ENCODE measurements at regions not wholly inside any gene's neighbourhood (a gene's known extent, or its start where the extent isn't known, plus 50 kb on each side); places are given as distances from the start of the nearest gene placed in this dataset.

DNA sequence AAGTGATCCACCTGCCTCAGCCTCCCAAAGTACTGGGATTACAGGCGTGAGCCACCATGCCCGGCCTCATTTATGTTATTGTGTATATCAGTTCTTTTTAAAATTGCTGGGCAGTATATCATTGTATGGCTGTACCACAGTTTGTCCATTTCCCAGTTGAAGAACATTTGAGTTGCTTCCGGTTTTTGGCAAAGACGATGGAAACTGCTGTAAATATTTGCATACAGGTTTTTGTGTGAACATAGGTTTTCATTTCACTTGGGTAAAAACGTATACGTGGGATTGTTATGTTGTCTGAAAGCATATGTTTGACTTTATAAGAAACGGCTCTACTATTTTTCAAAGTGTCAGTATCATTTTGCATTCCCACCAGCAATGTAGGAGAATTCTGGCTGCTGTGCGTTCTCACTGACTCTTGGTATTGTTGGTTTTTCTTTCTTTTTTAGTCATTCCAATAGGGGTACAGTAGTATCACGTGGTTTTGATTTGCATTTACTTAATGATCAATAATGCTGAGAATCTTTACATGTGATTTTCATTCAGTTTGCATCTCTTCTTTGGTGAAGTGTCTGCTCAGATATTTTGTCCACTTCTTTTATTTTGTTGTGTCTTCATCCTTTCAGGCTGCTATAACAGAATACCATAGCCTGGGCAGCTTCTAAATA, 63.2 kb upstream of the GOT2 start:
- DNase-seq (ENCODE audit: low read depth, low spot score) = no peak
- no peaks in the 10 kb centered on the region for H3K27me3 ChIP-seq (replicated peaks in 1 of 2; ENCODE audit: control insufficient read depth in 2 of 2, insufficient read depth in 2 of 2, low read length in 1 of 2)
- BruUV-seq (replicated peaks) = no TSS peak
- no peaks in the 10 kb centered on the region for H3K4me1 ChIP-seq (ENCODE audit: control insufficient read depth, insufficient read depth, low read length)
- in situ Hi-C loops (cut with MboI) (no loop called here), intact Hi-C loops (cut with micrococcal nuclease; ENCODE audit: unreplicated experiment) (no loop called here)
- H3K36me3 ChIP-seq (ENCODE audit: control insufficient read depth in 2 of 2, insufficient read depth in 2 of 2, low read length in 1 of 2) = no peaks in the 10 kb centered on the region
- ChIA-PET SMC1A (ENCODE audit: uncharacterized antibody, unreplicated experiment) (no interaction called here), CTCF (no interaction called here), RAD21 (ENCODE audit: unreplicated experiment) (no interaction called here), POLR2A (no interaction called here)
- H2AFZ ChIP-seq (ENCODE audit: control insufficient read depth, low read depth, low read length) = no peak overlapping the region
- no peak overlapping the region for H3K4me2 ChIP-seq (ENCODE audit: control insufficient read depth, insufficient read depth)
- no peaks in the 10 kb centered on the region for H3K9me3 ChIP-seq (replicated peaks; ENCODE audit: control insufficient read depth, insufficient read depth, low read length)
- no peak for FAIRE-seq
- TF ChIP-seq RAD51 (IDR thresholded peaks at IDR 0.05) = peak; percentile 65
- TF ChIP-seq TBL1XR1 (IDR thresholded peaks at IDR 0.05; ENCODE audit: low read depth, low read length) = no peak
- TF ChIP-seq, protein P1, sequence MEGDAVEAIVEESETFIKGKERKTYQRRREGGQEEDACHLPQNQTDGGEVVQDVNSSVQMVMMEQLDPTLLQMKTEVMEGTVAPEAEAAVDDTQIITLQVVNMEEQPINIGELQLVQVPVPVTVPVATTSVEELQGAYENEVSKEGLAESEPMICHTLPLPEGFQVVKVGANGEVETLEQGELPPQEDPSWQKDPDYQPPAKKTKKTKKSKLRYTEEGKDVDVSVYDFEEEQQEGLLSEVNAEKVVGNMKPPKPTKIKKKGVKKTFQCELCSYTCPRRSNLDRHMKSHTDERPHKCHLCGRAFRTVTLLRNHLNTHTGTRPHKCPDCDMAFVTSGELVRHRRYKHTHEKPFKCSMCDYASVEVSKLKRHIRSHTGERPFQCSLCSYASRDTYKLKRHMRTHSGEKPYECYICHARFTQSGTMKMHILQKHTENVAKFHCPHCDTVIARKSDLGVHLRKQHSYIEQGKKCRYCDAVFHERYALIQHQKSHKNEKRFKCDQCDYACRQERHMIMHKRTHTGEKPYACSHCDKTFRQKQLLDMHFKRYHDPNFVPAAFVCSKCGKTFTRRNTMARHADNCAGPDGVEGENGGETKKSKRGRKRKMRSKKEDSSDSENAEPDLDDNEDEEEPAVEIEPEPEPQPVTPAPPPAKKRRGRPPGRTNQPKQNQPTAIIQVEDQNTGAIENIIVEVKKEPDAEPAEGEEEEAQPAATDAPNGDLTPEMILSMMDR (IDR thresholded peaks at IDR 0.05 in 2 of 3, conservative IDR thresholded peaks at IDR 0.05 in 1 of 3; ENCODE audit: control insufficient read depth in 2 of 3, extremely low read depth in 1 of 3, insufficient read depth in 1 of 3, low read depth in 3 of 3, low read length in 3 of 3) = no peak
- TF ChIP-seq, protein P2, sequence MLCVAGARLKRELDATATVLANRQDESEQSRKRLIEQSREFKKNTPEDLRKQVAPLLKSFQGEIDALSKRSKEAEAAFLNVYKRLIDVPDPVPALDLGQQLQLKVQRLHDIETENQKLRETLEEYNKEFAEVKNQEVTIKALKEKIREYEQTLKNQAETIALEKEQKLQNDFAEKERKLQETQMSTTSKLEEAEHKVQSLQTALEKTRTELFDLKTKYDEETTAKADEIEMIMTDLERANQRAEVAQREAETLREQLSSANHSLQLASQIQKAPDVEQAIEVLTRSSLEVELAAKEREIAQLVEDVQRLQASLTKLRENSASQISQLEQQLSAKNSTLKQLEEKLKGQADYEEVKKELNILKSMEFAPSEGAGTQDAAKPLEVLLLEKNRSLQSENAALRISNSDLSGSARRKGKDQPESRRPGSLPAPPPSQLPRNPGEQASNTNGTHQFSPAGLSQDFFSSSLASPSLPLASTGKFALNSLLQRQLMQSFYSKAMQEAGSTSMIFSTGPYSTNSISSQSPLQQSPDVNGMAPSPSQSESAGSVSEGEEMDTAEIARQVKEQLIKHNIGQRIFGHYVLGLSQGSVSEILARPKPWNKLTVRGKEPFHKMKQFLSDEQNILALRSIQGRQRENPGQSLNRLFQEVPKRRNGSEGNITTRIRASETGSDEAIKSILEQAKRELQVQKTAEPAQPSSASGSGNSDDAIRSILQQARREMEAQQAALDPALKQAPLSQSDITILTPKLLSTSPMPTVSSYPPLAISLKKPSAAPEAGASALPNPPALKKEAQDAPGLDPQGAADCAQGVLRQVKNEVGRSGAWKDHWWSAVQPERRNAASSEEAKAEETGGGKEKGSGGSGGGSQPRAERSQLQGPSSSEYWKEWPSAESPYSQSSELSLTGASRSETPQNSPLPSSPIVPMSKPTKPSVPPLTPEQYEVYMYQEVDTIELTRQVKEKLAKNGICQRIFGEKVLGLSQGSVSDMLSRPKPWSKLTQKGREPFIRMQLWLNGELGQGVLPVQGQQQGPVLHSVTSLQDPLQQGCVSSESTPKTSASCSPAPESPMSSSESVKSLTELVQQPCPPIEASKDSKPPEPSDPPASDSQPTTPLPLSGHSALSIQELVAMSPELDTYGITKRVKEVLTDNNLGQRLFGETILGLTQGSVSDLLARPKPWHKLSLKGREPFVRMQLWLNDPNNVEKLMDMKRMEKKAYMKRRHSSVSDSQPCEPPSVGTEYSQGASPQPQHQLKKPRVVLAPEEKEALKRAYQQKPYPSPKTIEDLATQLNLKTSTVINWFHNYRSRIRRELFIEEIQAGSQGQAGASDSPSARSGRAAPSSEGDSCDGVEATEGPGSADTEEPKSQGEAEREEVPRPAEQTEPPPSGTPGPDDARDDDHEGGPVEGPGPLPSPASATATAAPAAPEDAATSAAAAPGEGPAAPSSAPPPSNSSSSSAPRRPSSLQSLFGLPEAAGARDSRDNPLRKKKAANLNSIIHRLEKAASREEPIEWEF (IDR thresholded peaks at IDR 0.05; ENCODE audit: insufficient replicate concordance, low read depth, low read length) = peak; percentile 31
- TF ChIP-seq JUNB (IDR thresholded peaks at IDR 0.05) = no peak
- no peak overlapping the region for H3K4me3 ChIP-seq
- ATAC-seq = peak; percentile 44
- WGBS (ENCODE audit: insufficient coverage, insufficient replicate concordance, low lambda C conversion rate, missing lambda C conversion rate) = 26% methylated on average over 9 of the region's 9 CpGs
- no peaks in the 10 kb centered on the region for H4K20me1 ChIP-seq (ENCODE audit: control insufficient read depth, insufficient read depth)
- H3K9ac ChIP-seq (ENCODE audit: control insufficient read depth, insufficient read depth, low read length) = no peak overlapping the region
- H3K79me2 ChIP-seq (ENCODE audit: control insufficient read depth, insufficient read depth, low read length) = no peaks in the 10 kb centered on the region
- no peak overlapping the region for H3K27ac ChIP-seq (ENCODE audit: control insufficient read depth, insufficient read depth)
